Thyroid gland (tissue), 4 donors: ENCODE measurements at regions not wholly inside any gene's neighbourhood (a gene's known extent, or its start where the extent isn't known, plus 50 kb on each side); places are given as distances from the start of the nearest gene placed in this dataset.

Experiments used
- CTCF ChIP-seq, 6 experiments: fragments of 200-600 bp in 3 of 6; fragments of 450-650 bp in 3 of 6; sonication (generic) in 3 of 6; IDR thresholded peaks; one replicate each; pipeline ENCODE4 v1.5.1; 2016 to 2019; ENCODE audit warnings: antibody characterized with exemption in 6 of 6, mild to moderate bottlenecking in 2 of 6, inconsistent platforms in 1 of 6, moderate library complexity in 1 of 6
- POLR2A ChIP-seq, 2 donors: fragments of 450-650 bp; IDR thresholded peaks; one replicate each; pipeline ENCODE4 v1.6.1; 2017; ENCODE audit warnings: antibody characterized with exemption in 2 of 2, mild to moderate bottlenecking in 2 of 2, moderate library complexity in 1 of 2

DNA sequence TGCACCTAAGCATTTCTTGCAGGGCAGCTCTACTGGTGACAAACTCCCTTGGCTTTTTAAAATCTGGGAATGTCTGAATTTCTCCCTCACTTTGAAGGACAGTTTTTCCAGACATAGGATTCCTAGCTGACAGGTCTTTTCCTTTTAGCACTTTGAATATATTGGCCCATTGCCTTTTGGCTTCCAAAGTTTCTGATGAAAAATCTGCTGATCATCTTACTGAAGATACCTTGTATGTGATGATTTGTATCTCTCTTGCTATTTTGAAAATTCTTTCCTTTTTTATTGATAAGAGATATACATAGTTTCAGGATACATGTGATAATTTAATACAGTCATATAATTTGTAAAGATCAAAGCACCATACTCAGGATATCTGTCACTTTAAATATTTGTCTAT is 211.1 kb downstream of the ZIC5 start:
- TF ChIP-seq CTCF (IDR thresholded peaks at IDR 0.05) (no peak), POLR2A (IDR thresholded peaks at IDR 0.05) (no peak)
